DMS53 treated with DMSO at 0.1 percent for 48 hours (cell line): ENCODE measurements at regions not wholly inside any gene's neighbourhood (a gene's known extent, or its start where the extent isn't known, plus 50 kb on each side); places are given as distances from the start of the nearest gene placed in this dataset.

Source experiments
- DNase-seq: peaks from one replicate; lab custom pipeline; 2025; ENCODE audit not compliant: unreplicated experiment; lab: John Stamatoyannopoulos, UW

DNA sequence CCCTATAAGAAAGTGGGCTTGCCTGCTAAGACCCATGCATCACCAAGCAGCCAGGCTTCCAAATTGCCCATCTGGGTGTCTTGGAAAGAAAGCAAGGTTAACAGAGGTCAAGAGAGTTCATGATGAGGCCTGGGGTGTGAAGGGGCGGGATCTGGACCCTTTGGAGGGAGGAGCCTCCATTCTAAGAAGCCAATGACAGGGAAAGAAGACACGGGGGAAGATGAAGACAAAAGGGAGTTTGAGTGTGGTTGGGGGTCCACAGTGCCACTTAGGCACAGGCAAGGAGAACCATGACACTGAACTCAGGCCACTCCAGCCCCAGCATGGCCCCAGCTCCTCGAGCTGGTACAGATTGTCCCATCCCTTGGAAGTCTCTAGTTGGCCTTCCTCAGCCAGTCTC is 350.2 kb upstream of the TSHZ3 start:
- DNase-seq: no peak

DNA sequence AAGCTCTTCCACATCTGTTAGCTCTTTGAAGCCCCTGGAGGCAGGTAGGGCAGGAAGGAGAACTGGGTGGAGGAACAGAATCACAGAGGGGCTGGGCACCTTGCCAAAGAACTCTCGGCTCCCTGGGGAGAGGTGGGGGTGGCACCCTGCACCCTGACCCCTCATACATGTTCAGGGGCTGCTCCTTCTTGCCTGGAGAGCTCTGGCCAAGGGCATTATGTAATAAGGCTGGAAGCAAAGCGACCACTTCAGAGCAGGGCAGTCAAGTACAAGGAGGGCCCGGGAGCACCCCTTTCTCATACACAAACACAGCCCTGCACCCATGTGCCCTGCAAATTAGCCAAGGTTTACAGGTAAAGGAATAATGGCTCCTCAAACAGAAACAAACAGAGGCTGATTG is 351.9 kb upstream of the TSHZ3 start:
- no peak for DNase-seq

DNA sequence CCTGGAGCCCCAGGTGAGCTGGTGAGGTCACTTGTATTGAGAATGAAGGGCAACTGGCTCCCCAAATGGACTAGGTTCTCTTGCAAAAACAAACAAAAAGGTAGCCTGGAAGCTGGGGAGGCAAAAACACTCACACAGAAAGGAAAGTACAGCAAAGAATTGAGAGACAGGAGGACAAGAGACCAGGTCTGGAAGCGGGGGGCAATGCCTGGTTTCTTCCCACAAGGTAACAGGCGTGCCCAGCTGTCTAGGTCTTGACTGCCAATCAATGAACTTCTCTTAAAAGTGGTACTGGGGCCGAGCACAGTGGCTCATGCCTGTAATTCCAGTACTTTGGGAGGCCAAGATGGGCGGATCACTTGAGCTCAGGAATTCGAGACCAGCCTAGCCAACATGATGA is 356.4 kb upstream of the TSHZ3 start:
- DNase-seq: no peak

DNA sequence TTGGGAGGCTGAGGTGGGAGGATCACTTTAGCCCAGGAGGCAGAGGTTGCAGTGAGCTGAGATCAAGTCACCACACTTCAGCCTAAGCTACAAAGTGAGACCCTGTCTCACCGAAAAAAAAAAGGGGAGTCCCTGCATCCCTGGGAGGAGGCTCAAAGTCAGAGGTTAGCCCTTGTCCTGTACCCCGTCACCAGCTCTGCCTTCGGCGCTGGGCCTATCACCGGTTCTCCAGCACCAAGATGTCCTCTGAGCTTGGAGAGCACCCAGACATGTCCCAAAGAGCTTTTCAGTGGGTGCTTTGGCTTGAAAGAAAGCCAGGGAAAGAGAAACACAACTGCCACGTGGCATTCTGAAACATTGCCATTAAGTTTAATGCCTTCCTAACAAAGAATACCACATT is 356.9 kb upstream of the TSHZ3 start:
- DNase-seq: no peak

DNA sequence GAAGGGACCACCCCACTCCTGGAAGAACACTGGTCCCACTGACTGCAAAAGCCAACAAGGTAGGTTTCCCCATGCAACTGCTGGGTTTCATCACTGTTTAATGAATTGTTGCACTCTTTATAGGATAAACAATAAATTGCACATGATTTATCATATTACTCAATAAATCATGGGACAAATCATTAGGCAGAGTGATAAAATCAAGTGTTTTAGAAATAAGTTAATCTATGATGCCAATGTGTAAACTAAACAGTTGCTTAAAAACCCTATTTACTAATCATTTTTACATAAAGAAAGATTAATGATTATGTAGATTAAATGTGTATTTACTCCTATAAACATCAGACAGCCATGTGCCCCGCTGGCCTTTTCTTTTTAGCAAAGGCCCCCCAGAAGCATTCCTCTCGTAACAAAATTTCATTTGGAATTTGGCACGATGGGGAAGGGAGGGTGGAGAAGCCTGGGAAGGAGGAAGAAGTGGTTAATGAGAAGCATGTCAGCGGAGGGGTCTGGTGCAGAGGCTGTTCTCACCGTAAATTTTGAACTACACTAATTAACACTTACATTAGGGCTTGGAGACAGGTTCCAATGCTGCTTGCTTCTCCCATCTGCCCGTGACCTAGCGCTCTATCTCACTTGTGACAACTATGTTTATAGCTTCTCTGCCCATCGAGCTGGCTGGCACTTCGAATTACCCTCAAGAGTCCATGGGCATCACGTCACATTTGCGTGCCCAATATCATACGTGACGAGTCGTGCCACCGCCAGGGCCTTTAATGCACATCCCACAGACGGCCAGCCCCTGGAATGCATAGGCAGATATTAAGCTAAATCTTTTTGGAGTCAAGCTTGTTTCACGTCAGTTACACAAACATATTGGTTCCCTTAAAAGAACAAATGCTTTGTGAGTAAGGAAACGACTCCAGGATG is 357.7 kb upstream of the TSHZ3 start:
- no peak for DNase-seq

DNA sequence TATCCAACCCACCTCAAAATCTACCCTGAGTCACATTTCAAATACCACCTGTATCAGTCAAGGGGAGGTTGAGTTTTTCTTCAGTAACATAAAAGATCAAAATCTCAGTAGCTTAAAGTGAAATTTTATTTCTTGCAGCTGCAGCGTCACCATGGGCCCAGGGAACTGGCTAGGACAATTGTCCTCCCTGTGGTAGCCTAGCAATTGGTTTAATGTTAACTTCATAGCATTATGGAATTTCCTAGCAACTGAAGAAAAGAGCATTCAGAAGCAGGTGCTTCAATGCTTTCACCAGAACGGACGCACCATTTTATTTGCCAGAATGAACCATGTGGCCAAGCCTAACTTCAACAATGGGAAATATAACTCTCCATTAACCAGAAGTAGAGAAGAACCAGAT is 359.3 kb upstream of the TSHZ3 start:
- no peak for DNase-seq

DNA sequence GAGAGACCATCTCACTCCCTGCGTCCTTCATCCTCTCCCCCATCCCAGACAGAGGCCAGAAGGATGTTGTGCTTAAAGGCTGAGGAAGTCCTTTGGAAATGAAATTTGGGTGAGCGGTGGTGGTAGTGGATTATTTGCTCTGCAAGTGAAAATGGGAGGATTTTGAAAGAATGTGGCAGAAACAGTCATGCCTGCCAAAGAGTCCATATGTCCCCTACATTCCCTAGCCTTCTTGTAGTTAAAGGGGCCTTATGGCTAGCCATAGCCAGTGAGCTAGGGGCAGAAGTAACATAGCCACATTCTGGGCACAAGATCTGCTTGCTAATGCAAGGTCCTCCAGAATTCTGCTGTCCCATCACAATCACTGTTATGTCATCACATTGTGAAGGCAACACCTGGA is 360.2 kb upstream of the TSHZ3 start:
- DNase-seq: no peak

DNA sequence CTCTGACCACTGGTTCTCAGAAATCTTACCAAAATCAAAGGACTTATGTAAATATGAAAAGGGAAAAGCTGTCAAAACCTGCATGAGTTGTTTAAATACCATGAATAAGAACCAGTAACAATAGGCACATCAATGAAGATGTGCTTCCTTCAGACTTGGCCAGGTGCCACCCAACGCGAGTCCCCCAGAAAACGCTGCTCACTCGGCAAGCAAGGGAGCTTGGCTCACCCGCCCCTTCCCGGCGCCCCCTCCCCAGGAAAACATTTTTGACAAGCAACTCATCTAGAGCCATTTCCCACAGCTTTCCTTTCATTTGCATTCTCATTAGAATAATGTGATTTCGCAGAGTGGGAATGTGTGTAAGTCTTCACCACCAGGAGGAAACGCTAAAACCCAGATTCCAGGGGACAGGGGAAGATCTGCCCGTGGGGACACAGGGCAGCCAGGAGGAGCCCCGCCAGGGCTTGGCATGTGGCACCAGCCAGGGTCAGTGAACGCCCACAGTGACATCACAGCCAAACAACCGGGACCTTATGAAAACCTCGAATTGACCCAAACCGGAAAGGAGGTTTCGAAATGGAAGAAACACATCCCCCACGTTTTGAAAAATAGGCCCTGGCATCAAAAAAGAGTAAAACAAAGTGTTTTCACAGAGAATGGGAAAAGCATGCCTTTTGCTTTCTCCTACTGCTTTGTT is 366.2 kb upstream of the TSHZ3 start:
- DNase-seq: no peak

DNA sequence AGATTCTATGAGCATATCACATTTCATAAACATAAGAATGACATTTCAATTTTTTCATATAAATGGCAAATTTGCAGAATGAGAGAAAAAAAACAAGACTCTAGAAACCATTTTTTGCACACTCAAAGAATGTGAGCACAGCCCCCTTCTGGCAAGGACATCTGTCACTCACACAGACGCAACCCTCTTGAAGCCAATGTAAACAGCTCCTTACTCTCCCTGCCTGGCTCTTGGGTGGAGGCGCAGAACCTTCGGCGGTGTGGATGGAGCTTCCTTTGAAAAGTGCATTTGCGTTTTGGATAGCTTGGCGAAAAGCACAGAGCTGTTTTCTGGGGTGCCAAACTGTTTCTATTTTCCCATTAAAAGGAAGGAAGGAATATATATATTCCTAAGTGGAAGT is 367.6 kb upstream of the TSHZ3 start:
- DNase-seq: no peak

DNA sequence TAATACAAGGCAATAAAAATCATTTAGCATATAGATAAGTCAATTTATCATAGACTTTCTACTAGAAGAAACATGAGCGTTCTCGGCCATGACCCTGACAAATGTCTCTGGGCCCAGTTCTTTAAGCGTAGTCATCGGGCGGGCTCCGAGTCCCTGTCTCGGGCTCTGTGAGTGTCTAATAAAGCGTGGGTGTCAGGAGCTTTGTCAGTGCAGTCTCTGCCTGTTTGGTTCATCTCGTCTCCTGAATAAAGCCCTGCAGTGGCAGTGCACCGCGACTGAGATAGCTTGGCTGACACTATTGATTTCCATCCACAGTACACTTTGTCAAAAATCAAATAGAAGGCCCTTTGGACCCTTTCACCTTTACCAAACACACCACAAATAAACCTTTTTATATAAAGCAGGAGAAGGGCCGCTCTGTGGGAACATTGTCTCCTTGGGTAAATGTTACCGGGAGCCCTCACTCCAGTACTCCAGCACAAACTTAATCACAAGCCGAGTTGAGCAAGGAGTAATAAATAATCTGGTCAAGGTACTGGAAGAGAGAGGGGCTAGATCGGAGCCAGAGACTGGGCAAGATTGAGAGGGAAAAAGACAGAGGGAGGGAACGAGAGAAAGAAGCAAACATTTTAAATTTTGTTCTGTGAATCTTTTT is 368.2 kb upstream of the TSHZ3 start:
- no peak for DNase-seq

DNA sequence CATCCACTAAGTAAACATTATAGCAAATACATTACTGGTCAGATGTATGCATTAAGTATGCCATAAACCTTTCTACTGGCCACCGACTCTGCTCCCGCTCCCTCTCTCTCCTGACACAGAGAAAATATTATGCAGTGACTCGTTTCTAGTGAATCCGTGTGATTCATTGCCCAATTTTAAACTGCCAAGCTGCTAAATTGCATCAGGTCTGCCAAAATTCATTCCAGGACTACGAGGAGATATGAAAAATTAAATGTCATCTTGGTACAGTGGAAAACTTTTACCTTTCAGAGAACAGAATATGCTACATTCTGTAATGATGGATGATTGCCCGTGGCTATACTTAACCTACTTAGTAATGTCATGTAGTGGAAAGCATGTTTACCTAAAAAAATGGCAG is 368.8 kb upstream of the TSHZ3 start:
- no peak for DNase-seq

DNA sequence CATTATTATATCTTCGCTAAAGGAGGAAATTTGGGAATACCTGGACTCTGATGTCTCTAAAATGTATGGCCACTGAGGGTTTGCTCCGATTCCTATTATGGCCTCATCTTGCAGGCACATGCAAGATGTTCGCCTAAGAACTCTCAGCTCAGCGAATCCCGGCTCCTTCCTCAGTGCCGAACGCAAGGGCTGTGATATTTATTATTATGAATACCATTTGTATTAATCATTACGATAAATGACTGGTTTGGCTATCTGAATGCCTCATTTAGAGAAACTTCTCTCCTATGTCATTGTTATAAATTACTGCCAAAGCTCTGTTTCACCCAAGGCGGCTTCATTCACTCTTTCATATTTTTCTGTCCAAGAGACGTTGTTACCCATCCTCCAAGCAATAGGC is 369.7 kb upstream of the TSHZ3 start:
- no peak for DNase-seq

DNA sequence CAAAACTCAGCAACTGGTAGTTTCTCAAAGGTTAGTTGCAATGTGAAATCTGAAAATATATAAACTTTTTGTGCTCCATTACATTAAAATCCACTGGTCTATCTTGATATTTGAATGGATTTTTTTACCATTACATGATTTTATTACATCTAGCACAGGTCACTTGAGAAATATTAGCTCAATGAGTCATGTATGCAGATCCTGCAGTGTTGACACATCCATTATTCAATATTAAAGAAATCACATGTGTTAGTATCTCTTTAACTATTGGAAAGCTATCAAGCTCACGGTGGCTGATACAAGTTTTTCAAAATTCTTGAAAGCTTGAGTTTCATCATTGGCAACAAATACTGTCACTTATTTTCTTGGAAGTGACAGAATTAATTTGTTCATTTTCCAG is 373.9 kb upstream of the TSHZ3 start:
- no peak for DNase-seq

DNA sequence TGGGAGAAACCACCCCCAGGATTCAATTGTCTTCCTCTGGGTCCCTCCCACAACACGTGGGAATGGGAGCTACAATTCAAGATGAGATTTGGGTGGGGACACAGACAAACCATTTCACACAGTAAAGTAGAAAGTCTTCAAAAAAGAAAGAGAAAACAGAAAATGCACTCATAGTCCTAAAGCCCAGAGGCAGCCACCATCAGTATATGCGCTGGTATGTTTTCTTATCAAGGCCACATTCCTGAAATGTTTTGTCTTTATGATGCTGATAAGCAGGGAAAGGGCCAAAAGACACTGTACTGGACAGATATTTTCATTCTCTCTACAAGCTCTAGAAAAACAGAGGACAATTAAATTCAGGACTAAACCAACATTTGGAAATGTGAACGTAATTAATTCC is 375.8 kb upstream of the TSHZ3 start:
- no peak for DNase-seq

DNA sequence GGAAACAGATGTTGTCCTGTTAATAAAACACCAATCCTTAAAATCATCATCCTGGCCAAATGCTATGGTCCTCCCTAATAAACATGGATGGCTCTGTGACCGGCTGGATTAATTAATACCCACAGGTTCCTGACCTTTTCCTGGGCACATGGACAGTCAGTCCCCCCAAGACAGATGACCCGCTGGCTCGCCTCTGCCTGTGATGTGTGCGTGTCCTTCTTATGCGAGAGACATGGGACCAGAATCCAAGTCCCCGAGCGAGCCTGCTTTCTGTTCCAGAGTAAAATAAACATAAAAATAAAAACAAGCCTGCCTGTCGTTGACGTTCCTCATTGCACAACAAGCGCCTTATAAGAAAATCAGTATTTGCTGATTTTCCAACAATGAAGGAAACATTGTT is 378.3 kb upstream of the TSHZ3 start:
- DNase-seq: no peak

DNA sequence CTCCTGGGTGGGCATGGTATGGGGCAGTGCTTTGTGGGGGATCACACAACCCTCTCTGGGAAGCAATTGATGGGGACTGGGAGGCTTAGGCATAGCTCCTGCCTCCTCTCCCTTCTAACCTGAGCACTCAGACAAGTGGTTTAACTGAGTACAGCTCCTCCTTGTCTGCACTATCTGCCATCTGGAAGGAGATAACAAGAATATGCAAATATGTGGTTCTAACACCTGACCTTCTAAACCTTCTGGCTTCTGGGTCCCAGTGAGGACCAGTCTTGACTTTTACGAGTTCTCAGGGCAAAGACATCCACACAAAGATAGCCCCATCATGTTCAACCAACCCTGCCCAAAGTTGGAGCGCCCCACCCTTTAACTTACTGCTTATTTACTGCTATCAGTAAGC is 381.0 kb upstream of the TSHZ3 start:
- DNase-seq: no peak

DNA sequence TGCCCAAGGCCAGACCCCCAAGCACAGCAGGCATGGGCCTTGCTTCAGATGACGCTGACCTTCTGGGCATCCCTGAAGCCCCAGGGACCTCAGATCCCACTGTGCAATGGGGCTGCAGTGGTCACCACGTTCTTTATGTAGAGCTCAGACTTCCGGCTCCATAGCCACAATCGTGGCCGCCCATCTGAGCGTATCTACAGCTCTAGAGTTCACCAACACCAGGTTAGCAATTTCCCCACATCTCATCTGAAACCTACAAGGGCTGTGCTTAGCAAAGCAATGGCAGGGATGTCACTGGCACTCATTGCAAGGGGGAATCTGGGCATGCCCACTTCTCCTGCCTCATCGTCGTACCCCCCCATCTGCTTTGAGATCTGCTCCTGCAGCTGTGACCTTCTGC is 384.4 kb upstream of the TSHZ3 start:
- no peak for DNase-seq

DNA sequence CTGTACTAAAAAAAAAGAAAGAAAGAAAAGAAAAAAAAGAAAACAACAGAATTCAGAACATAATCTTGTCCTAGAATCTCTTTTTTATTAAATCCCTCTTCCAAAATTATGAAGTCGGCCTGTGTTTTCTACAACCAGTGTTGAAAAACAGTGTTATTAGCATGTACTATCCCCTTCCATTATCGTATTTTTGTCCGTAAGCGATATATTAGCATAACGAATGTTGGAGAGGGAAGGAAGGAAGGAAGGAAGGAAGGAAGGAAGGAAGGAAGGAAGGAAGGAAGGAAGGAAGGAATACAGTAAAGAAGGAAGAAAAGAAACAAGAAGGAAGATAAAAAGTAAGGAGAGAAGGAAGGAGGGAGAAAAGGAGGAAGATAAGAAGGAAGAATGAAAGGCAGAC is 393.0 kb upstream of the TSHZ3 start:
- no peak for DNase-seq

DNA sequence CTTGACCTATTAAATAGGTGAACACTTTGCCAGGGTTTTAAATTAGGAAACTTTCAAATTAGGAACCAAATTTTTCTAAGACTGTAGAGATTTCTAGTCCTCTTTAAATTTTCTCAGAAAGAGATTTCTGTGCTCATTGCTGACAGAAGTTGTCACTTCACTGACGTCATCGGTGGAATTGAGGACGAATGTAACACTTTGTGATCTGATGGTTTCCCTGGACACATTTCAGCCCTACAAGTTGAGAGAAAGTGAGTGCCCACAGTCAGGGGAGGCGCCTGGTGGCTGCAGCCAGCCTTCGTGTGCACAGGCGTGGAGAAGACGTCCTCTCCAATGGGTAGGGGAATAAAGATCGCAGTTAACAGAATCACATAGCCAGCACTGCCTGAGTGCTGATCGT is 396.5 kb upstream of the TSHZ3 start:
- DNase-seq: no peak

DNA sequence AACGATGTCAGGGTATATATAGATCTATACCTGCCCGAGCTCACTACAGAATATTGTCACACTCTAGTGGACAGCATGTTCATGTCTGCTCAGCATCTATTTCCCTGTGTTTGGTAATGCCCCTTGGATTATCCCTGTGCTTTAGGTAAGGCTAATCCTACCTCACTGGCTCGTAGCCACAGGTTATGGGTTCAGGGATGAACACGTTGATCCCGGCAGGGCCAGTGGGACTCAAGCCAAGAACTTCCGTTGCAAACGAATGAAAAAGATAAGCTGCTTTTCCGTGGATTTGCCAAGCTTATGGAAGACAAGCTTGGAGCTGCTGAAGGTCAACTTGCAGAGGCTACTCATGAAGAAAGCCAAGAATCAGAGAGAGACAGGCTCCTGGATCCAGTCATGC is 400.0 kb upstream of the TSHZ3 start:
- DNase-seq: no peak

DNA sequence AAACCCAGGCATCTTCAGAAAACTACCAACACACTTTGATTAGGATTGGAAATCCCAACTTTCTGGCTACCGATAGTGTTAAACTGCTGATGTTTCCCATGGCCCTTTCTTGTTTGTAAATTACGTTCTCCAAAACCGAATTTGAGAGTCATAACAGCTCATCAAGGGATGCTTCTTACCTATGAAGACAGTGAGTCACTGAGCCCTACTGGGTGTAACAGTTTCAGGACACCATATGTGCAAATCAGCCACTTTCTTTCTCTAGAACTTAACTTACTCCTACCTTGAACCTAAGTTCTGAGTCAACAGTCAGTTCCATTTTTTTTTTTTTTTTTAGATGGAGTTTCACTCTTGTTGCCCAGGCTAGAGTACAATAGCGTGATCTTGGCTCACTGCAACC is 410.1 kb upstream of the TSHZ3 start:
- DNase-seq: no peak

DNA sequence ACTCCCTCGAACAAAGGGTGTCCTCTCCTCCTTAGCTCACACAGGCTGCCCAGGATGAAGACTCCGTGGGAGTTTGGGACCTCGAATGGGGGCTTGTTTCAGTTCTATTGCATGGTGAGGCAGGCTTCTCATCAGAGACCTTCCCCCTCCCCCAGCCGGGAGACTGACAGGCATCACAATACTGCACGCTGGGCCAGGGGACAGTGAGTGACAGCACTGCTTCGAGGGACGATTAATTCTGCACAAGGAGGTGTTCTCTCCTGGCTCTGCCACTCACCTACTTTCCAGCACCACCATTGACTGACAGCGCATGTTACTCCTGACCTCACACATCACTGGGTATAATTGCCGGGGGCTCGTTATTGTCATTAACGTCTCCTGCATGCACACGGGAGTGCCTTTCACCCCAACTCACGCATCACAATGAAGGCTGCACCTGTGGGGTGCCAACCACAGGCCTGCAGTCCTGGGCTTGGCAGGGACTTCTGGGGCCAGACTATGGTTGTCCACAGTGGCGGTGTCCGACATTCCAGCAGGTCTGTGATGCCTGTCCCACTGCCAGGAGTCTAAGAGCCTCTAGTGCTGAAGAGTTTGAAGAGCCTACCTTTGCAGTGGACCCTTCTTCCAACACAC is 412.2 kb upstream of the TSHZ3 start:
- no peak for DNase-seq
